Right lobe of liver (tissue), 6 donors: ENCODE measurements at regions not wholly inside any gene's neighbourhood (a gene's known extent, or its start where the extent isn't known, plus 50 kb on each side); places are given as distances from the start of the nearest gene placed in this dataset.
"Not testable (repeated sequence)": the region's sequence is repeated elsewhere in the genome, so short reads cannot be mapped to it uniquely, and the experiment has no call there.

Experiments
- ATAC-seq, 4 donors: fragments of 200-7000 bp; cut with Tn5 transposase; one replicate each; pipeline ENCODE4 v1.9.1; 2020; ENCODE audit warnings: mild to moderate bottlenecking in 4 of 4, moderate library complexity in 4 of 4
- DNase-seq, 3 donors: peaks; one replicate each; pipeline ENCODE4 v3.0.0-alpha.2; 2020
- H3K27ac ChIP-seq, 3 donors: fragments of 200-600 bp; one replicate each; pipeline ENCODE4 v1.8.0; 2022
- H3K27me3 ChIP-seq, 2 donors: fragments of 200-600 bp; one replicate each; pipeline ENCODE4 v1.8.0; 2022
- H3K36me3 ChIP-seq, 4 donors: fragments of 200-600 bp; sonication (generic) in 1 of 4; one replicate each; pipeline versions ENCODE4 v1.5.1 to v1.8.0; 2017 to 2022; ENCODE audit warnings: control low read depth in 1 of 4
- H3K4me1 ChIP-seq, 4 donors: fragments of 200-600 bp; sonication (generic) in 1 of 4; one replicate each; pipeline versions ENCODE4 v1.5.1 to v1.8.0; 2017 to 2022; ENCODE audit warnings: control low read depth in 1 of 4
- H3K4me3 ChIP-seq, 3 donors: fragments of 200-600 bp; one replicate each; pipeline ENCODE4 v1.8.0; 2022
- H3K9me3 ChIP-seq, 4 donors: fragments of 200-600 bp; sonication (generic) in 1 of 4; one replicate each; pipeline versions ENCODE4 v1.5.1 to v1.8.0; 2017 to 2022; ENCODE audit warnings: control low read depth in 1 of 4
- POLR2A ChIP-seq: fragments of 450-650 bp; IDR thresholded peaks from one replicate; pipeline ENCODE4 v1.6.1; 2017; ENCODE audit warnings: antibody characterized with exemption, mild to moderate bottlenecking
- WGBS: methylation state at CpG from one replicate; pipeline ENCODE4 v1.1.6; 2018; ENCODE audit warnings: low coverage, low lambda C conversion rate; ENCODE audit not compliant: insufficient coverage; ENCODE audit errors: missing lambda C conversion rate; 5-methylcytosine and 5-hydroxymethylcytosine counted together
- intact Hi-C, 2 donors: fragments of 100-400 bp; cut with DNase I; formaldehyde crosslinking; loops; one replicate each; pipeline versions ENCODE4 v1.11.2 to v1.14.1; 2022
- TF ChIP-seq, protein P1 (sequence below), 4 donors: fragments of 200-600 bp in 3 of 4; fragments of 450-650 bp in 1 of 4; IDR thresholded peaks; one replicate each; pipeline versions ENCODE4 v1.5.1 to v1.8.0; 2016 to 2022; ENCODE audit warnings: antibody characterized with exemption in 4 of 4, mild to moderate bottlenecking in 2 of 4
- donor health status: DM: no; HTN: yes; CAD: no.
- donor health status: DM: no; HTN: no; CAD: no.
- donor health status: DM: no; HTN: no; CAD: no.
- donor health status: DM: no; HTN: yes; CAD: no.
- donor health status: DM: no; HTN: yes; CAD: no.

DNA sequence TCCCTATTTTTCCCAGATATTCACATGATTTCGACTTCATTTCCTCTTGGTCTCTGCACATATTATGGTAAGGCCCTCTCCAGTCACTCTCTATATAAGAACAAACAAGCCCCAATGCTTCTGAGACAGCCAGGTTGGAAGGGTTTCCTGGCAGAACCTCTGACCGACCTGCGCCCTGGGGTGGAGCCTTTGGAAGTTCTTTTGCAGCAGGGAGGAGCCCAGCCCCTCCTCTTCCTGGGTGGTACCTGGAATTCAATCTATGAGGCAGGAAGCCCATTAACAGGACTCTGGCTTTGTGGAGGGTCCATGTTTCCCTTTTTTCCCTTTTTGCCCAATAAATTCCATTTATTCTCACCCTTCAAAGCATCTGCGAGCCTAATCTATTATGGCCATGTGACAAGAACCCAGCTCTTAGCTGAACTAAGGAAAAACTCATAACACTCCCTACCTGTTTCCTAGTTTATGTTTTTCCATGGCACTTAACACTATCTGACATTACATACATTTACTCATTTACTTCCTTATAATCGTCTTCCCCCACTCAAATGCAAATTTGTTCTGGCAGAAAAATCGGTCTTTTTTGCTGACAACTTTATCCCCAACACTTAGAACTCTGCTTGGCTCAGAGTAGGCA lies 92.5 kb upstream of the FRMD4A start:
- Histone ChIP-seq H3K27me3 (no peaks in the 10 kb centered on the region), H3K9me3 (no peaks in the 10 kb centered on the region), H3K4me3 (no peak overlapping the region), H3K27ac (no peak overlapping the region), H3K4me1 (no peaks in the 10 kb centered on the region), H3K36me3 (no peaks in the 10 kb centered on the region)
- WGBS = 50% methylated on average over 6 of the region's 6 CpGs
- TF ChIP-seq POLR2A = no peak
- TF ChIP-seq, protein P1, sequence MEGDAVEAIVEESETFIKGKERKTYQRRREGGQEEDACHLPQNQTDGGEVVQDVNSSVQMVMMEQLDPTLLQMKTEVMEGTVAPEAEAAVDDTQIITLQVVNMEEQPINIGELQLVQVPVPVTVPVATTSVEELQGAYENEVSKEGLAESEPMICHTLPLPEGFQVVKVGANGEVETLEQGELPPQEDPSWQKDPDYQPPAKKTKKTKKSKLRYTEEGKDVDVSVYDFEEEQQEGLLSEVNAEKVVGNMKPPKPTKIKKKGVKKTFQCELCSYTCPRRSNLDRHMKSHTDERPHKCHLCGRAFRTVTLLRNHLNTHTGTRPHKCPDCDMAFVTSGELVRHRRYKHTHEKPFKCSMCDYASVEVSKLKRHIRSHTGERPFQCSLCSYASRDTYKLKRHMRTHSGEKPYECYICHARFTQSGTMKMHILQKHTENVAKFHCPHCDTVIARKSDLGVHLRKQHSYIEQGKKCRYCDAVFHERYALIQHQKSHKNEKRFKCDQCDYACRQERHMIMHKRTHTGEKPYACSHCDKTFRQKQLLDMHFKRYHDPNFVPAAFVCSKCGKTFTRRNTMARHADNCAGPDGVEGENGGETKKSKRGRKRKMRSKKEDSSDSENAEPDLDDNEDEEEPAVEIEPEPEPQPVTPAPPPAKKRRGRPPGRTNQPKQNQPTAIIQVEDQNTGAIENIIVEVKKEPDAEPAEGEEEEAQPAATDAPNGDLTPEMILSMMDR (IDR thresholded peaks at IDR 0.05) = no peak
- ATAC-seq (no peak), DNase-seq (no peak)
- intact Hi-C loops = no loop called here

DNA sequence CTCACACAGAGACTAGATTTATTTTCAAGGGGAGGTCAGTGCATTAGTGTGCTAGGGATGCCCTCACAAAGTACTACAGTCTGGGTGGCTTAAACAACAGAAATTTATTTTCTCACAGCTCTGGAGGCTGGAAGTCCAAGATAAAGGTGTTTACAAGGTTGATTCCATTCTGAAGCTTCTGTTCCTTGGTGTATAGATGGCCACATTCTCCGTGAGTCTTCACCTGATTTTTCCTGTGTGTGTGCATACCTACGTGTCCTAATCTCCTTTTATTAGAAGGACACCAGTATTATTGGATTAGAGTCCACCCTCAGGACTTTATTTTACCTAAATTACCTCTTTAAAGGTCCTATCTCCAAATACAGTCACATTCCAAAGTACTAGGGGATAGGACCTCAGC lies 91.7 kb upstream of the FRMD4A start:
- DNase-seq (no peak), ATAC-seq (no peak)
- no peaks in the 10 kb centered on the region for H3K4me1 ChIP-seq
- H3K36me3 ChIP-seq = no peaks in the 10 kb centered on the region
- H3K27me3 ChIP-seq = no peaks in the 10 kb centered on the region
- no peak for TF ChIP-seq POLR2A
- TF ChIP-seq, protein P1 (IDR thresholded peaks at IDR 0.05) = no peak
- intact Hi-C loops = no loop called here
- WGBS = 44% methylated on average over 2 of the region's 2 CpGs
- no peak overlapping the region for H3K4me3 ChIP-seq
- no peaks in the 10 kb centered on the region for H3K9me3 ChIP-seq
- no peak overlapping the region for H3K27ac ChIP-seq

DNA sequence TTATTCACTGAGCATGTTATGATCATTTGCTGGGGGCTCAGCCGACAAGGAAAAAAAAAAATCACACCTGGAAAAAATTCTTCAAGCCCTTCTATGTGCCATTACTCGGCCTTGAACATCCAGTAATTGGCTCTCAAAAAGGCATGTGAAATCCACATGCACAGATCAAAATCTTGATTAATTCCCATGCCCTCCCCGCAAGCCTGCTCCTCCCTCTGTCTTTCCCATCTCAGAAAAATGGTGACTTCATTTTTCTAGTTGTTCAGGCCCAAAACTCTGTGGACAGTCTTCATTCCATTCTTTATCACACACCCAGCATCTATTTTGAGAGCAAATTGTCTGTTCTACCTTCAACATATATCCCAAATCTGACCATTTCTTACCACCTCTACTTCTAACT lies 91.2 kb upstream of the FRMD4A start:
- no peak overlapping the region for H3K27ac ChIP-seq
- WGBS = 46% methylated on average over 3 of the region's 3 CpGs
- TF ChIP-seq, protein P1 (IDR thresholded peaks at IDR 0.05) = no peak
- no peak for TF ChIP-seq POLR2A
- ATAC-seq = no peak
- no peaks in the 10 kb centered on the region for H3K4me1 ChIP-seq
- no peaks in the 10 kb centered on the region for H3K27me3 ChIP-seq
- no peak for DNase-seq
- intact Hi-C loops = no loop called here
- no peaks in the 10 kb centered on the region for H3K36me3 ChIP-seq
- H3K9me3 ChIP-seq = no peaks in the 10 kb centered on the region
- no peak overlapping the region for H3K4me3 ChIP-seq

DNA sequence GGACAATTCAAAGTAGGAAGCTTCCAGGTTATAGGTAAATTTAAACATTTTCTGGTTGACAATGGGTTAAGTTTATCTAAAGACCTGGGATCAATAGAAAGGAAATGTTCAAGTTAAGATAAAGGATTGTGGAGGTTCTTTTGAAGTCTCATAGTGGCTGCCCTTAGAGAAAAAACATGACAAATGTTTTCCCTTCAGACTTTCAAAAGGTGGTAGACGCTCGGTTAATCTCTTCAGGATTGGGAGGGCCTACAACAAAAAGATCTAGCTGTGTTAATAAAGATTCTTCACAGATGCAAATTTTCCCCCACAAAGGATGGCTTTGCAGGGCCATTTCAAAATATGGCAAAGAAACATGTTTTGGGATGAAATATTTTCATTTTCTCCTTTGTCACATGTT lies 86.6 kb upstream of the FRMD4A start:
- WGBS = 93% methylated on average over 2 of the region's 2 CpGs
- H3K4me1 ChIP-seq, H3K27me3 ChIP-seq, DNase-seq, H3K4me3 ChIP-seq, H3K36me3 ChIP-seq, intact Hi-C loops, H3K9me3 ChIP-seq, ATAC-seq, H3K27ac ChIP-seq: not testable (repeated sequence)

DNA sequence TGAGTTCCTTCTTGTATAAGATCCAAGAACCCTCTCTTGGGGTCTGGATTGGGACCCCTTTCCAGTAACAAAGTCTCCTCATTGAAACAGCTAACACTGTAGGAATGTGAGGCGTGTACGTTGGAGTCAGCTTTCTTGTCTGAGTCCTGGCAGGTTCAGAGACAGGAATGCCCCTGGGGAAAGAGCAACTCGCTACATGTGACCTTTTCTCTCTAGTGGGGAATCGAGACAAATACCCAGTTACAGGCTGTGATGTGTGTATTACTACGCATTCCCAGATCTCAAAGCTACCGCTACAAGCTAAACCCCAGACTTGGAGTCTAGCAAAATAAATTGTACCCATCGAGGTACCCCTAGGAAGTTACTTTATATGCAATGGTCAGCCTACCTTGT lies 85.6 kb upstream of the FRMD4A start:
- no peaks in the 10 kb centered on the region for H3K4me1 ChIP-seq
- intact Hi-C loops = no loop called here
- no peaks in the 10 kb centered on the region for H3K9me3 ChIP-seq
- TF ChIP-seq POLR2A = no peak
- TF ChIP-seq, protein P1 (IDR thresholded peaks at IDR 0.05) = no peak
- H3K27ac ChIP-seq = no peak overlapping the region
- ATAC-seq = no peak
- 75% methylated on average over 7 of the region's 7 CpGs for WGBS
- H3K36me3 ChIP-seq = no peaks in the 10 kb centered on the region
- DNase-seq = no peak
- no peaks in the 10 kb centered on the region for H3K27me3 ChIP-seq
- no peak overlapping the region for H3K4me3 ChIP-seq
